ENCODE measurements at regions not wholly inside any gene's neighbourhood (a gene's known extent, or its start where the extent isn't known, plus 50 kb on each side); places are given as distances from the start of the nearest gene placed in this dataset.
"Not testable (repeated sequence)": the region's sequence is repeated elsewhere in the genome, so short reads cannot be mapped to it uniquely, and the experiment has no call there.

DNA sequence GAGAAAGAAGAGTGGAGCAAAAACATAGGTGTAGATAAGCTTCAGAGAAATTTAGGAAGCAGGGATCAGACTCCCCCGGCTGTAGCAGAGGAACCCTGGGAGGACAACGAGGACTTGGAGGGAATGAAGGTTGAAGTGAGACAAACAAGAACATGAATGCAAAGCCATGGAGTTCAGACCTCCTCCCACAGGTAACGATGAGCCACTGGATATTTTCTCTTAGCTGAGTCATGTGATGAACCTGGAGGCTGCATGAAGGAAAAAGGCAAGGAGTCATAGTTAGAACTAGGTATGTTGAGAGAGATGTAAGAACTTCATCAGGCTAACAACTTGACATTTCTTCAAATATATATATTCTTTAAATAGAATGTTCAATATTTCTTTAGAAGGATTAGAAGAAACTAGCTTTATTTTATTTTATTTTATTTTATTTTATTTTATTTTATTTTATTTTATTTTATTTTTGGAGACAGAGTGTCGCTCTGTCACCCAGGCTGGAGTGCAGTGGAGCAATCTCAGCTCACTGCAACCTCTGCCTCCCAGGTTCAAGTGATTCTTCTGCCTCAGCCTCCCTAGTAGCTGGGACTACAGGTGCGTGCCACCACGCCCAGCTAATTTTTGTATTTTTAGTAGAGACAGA lies 57.7 kb upstream of the RGS1 start:
- not testable (repeated sequence) for DNase-seq (ENCODE audit: extremely low read depth in 1 of 2, low read depth in 1 of 2)

DNA sequence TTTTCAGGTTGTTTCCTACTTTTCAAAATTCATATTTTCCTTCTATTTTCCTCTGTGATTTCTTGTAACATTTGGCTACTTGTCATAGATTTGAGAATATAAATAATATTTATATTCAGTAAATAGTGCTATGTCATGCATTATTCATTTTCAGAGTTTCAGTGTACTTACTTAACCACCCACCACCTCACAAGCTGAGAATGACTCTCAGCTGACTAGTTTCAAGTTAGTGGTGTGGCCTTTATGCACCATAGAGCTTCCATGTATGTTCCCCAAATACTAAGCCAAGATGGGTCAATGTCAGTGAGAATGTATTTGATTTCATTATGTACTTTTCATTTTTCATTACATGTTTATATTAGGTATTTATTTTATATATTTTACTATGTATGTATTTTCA lies 56.9 kb upstream of the RGS1 start:
- DNase-seq (ENCODE audit: extremely low read depth in 1 of 2, low read depth in 1 of 2) = no peak

DNA sequence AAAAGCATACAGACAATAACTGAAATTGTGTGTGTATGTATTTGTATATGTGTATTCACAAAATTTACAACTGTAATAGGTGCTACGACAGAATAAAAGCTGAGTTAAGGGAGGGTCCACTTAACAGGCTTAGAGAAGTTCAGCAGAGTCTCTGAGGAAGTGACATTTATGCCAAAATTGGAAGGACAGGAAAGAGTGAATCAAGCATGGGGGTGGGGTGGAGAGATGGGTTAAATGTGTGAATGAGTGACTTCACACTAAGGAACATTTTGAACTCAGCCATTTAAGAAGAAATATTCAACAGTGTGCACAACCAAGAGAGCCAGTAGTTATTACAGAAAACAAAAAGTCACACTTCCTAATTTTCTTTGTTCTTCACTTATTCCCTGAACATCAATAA lies 53.8 kb upstream of the RGS1 start:
- no peak for DNase-seq (ENCODE audit: extremely low read depth in 1 of 2, low read depth in 1 of 2)

DNA sequence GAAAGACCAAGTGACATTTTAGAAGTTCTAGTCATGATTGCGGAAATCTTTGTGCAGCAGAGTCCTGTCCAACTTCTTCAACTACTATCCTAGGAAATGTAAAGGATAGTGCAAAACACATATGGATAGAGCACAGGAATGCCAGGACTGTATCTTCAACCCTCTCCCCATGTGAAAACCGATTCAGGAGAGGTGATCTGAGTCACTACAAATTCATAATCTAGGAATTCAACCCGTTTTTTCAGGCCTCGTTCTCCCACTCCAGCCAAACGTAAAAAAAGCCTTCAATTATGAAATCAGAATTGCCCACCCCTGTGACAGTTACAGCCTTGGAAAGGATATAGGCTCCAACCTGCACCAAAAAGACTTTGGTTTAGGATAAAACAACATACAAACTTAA lies 52.9 kb upstream of the RGS1 start:
- no peak for DNase-seq (ENCODE audit: extremely low read depth in 1 of 2, low read depth in 1 of 2)

DNA sequence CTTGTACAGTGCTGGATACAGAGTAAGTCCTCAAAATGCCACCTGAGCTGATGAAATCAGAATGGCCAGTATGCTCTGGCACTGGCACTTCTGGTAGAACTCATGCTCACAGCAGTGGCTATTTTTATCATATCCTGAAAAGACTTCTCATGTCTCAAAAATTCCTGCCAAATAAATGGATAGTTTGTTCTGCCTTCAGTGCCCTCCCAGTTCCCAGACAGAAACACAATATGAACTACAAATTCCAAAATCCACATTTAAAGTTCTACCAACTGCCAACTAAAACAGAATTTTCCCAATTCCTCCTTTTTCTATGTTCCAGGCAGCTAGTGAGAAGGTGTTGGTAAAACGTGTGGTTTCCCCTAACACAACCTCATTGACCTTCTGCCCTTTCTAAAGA lies 51.4 kb upstream of the RGS1 start:
- no peak for DNase-seq (ENCODE audit: extremely low read depth in 1 of 2, low read depth in 1 of 2)

Data from stimulated activated CD8-positive, alpha-beta memory T cell treated with anti-CD3 and anti-CD28 coated beads, Interleukin-7, amount 100 ng/mL, for 48 hours (primary cell).